SU-DHL-6 (cell line): ENCODE measurements at regions not wholly inside any gene's neighbourhood (a gene's known extent, or its start where the extent isn't known, plus 50 kb on each side); places are given as distances from the start of the nearest gene placed in this dataset.

Experiments used
- EZH2phosphoT487 ChIP-seq: fragments of 200-600 bp; sonication (generic), shearing (Covaris generic); conservative IDR thresholded peaks from 2 replicates; pipeline ENCODE4 v1.6.1; 2018; ENCODE audit warnings: mild to moderate bottlenecking, antibody characterized with exemption, low read length, moderate library complexity, mixed read lengths
- TF ChIP-seq, protein P1 (sequence below): fragments of 200-600 bp; sonication (generic); IDR thresholded peaks from one replicate; pipeline ENCODE4 v1.5.1; 2017; ENCODE audit warnings: antibody characterized with exemption, mild to moderate bottlenecking, low read length, moderate library complexity; ENCODE audit not compliant: insufficient read depth, poor library complexity, severe bottlenecking

DNA sequence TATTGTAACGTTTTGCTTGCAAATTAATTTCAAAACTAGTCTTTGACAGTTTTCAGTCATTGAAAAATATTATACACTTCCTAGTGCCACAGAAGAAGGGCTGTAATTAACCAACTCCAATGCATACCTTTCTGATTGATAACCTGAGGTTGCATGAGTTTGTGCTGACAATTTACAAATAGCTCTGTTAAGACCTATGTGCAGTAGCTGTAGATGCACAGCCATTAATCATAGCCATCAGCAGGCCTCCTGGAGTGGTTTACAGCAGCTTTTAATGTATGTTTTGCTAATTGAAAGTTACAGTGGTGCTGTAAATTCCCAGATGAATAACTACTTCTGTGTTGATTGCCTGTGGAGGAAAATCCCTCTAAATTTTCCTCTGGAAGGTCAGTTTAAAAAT, 758.1 kb downstream of the SH3BGRL start:
- TF ChIP-seq, protein P1, sequence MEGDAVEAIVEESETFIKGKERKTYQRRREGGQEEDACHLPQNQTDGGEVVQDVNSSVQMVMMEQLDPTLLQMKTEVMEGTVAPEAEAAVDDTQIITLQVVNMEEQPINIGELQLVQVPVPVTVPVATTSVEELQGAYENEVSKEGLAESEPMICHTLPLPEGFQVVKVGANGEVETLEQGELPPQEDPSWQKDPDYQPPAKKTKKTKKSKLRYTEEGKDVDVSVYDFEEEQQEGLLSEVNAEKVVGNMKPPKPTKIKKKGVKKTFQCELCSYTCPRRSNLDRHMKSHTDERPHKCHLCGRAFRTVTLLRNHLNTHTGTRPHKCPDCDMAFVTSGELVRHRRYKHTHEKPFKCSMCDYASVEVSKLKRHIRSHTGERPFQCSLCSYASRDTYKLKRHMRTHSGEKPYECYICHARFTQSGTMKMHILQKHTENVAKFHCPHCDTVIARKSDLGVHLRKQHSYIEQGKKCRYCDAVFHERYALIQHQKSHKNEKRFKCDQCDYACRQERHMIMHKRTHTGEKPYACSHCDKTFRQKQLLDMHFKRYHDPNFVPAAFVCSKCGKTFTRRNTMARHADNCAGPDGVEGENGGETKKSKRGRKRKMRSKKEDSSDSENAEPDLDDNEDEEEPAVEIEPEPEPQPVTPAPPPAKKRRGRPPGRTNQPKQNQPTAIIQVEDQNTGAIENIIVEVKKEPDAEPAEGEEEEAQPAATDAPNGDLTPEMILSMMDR: no peak
- no peak for TF ChIP-seq EZH2phosphoT487
